B cell (primary cell): ENCODE measurements at regions not wholly inside any gene's neighbourhood (a gene's known extent, or its start where the extent isn't known, plus 50 kb on each side); places are given as distances from the start of the nearest gene placed in this dataset.

Source experiments
- CTCF ChIP-seq: fragments of 200-600 bp; IDR thresholded peaks from one replicate; pipeline ENCODE4 v1.8.0; 2022; ENCODE audit warnings: antibody characterized with exemption, mild to moderate bottlenecking
- EZH2 ChIP-seq: IDR thresholded peaks from 2 replicates; pipeline ENCODE4 v1.6.1; 2012; ENCODE audit warnings: borderline replicate concordance, low read depth, mild to moderate bottlenecking, moderate library complexity, low read length; ENCODE audit not compliant: insufficient read depth, poor library complexity, severe bottlenecking

GRCh38 chr3:87370007-87370406 lies 93.6 kb upstream of the POU1F1 start:
- TF ChIP-seq CTCF (no peak), EZH2 (no peak)
